ENCODE measurements at regions not wholly inside any gene's neighbourhood (a gene's known extent, or its start where the extent isn't known, plus 50 kb on each side); places are given as distances from the start of the nearest gene placed in this dataset.

DNA sequence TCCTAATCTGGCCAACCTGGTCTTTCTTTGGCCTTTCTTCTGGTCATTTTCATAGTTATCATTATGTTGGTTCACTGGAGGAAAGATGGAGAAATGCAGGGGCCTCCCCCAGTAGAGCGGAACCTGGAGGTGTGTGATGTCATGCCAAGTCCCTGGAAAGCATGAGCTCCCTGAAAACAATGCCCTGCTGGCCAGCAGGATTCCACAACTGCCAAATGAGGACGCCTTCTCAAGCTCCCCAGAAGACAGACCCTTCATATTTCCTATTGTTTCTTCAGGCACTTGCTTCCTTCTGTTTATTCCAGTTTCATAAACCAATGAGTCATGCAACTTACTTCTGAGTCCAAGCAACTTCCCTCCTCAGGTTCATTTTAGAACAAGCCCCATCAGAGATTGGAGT is 339.0 kb downstream of the GATA3 start:
- TF ChIP-seq EGR1 (IDR thresholded peaks at IDR 0.05) (no peak), ZBTB7A (IDR thresholded peaks at IDR 0.05; ENCODE audit: low read depth) (no peak), CEBPB (IDR thresholded peaks at IDR 0.05) (no peak), TCF12 (IDR thresholded peaks at IDR 0.05; ENCODE audit: low read depth) (no peak), TEAD4 (IDR thresholded peaks at IDR 0.05) (no peak), TAF1 (IDR thresholded peaks at IDR 0.05; ENCODE audit: low read depth) (no peak), FOXM1 (IDR thresholded peaks at IDR 0.05; ENCODE audit: borderline replicate concordance, low read depth) (no peak), RAD21 (IDR thresholded peaks at IDR 0.05; ENCODE audit: low read depth) (no peak)
- TF ChIP-seq, protein P1, sequence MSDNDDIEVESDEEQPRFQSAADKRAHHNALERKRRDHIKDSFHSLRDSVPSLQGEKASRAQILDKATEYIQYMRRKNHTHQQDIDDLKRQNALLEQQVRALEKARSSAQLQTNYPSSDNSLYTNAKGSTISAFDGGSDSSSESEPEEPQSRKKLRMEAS (IDR thresholded peaks at IDR 0.05), result no peak

DNA sequence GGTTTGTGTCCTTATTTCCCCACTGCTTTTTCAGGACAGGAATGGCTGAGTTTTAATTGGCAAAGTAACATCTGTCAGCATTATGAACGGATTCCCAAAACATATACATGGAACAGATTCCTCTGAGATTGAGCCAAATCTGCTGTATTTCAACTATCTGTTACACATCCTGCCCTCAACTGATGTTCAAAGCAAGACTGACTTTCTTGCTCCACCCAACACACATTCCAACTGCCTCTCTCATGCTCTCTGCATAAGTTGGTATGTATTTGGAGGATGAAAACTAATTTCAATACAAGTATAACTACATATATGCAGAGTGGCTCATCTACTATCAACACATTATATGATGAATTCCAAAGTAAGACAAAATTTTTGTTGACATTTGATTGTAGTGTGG is 342.2 kb downstream of the GATA3 start:
- TF ChIP-seq NFIC (IDR thresholded peaks at IDR 0.05) (no peak), YY1 (IDR thresholded peaks at IDR 0.05; ENCODE audit: low read depth) (no peak), CEBPB (IDR thresholded peaks at IDR 0.05) (no peak), TAF1 (IDR thresholded peaks at IDR 0.05; ENCODE audit: low read depth) (no peak), USF1 (IDR thresholded peaks at IDR 0.05) (no peak), EGR1 (IDR thresholded peaks at IDR 0.05) (no peak), EP300 (IDR thresholded peaks at IDR 0.05; ENCODE audit: borderline replicate concordance) (no peak), TCF12 (IDR thresholded peaks at IDR 0.05; ENCODE audit: low read depth) (no peak), CREB1 (IDR thresholded peaks at IDR 0.05; ENCODE audit: low read depth) (no peak), FOXM1 (IDR thresholded peaks at IDR 0.05; ENCODE audit: borderline replicate concordance, low read depth) (no peak), RAD21 (IDR thresholded peaks at IDR 0.05; ENCODE audit: low read depth) (no peak), TEAD4 (IDR thresholded peaks at IDR 0.05) (no peak), ZBTB7A (IDR thresholded peaks at IDR 0.05; ENCODE audit: low read depth) (no peak)
- TF ChIP-seq, protein P2, sequence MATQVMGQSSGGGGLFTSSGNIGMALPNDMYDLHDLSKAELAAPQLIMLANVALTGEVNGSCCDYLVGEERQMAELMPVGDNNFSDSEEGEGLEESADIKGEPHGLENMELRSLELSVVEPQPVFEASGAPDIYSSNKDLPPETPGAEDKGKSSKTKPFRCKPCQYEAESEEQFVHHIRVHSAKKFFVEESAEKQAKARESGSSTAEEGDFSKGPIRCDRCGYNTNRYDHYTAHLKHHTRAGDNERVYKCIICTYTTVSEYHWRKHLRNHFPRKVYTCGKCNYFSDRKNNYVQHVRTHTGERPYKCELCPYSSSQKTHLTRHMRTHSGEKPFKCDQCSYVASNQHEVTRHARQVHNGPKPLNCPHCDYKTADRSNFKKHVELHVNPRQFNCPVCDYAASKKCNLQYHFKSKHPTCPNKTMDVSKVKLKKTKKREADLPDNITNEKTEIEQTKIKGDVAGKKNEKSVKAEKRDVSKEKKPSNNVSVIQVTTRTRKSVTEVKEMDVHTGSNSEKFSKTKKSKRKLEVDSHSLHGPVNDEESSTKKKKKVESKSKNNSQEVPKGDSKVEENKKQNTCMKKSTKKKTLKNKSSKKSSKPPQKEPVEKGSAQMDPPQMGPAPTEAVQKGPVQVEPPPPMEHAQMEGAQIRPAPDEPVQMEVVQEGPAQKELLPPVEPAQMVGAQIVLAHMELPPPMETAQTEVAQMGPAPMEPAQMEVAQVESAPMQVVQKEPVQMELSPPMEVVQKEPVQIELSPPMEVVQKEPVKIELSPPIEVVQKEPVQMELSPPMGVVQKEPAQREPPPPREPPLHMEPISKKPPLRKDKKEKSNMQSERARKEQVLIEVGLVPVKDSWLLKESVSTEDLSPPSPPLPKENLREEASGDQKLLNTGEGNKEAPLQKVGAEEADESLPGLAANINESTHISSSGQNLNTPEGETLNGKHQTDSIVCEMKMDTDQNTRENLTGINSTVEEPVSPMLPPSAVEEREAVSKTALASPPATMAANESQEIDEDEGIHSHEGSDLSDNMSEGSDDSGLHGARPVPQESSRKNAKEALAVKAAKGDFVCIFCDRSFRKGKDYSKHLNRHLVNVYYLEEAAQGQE (IDR thresholded peaks at IDR 0.05; ENCODE audit: low read depth), result no peak
- TF ChIP-seq, protein P1 (IDR thresholded peaks at IDR 0.05), result no peak

DNA sequence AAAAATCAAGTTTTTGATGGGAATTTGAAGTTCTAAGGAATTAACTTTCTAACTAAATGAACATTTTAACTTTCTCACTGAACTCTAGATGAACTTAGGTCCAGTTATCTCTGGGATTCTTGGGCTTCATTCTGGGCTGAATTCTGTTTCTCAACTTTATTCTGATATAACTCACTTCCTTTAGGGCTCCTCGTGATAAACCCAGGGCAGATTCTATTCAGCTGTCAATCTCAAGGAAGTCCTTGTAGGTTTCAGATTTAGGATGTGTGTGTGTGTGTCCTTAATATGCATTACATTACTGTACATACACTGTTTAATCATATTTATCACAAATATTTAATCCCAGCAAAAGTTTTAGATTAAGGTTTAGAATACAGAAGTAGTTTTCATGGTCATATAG is 344.3 kb downstream of the GATA3 start:
- TF ChIP-seq, protein P1 (IDR thresholded peaks at IDR 0.05), result no peak
- TF ChIP-seq TAF1 (IDR thresholded peaks at IDR 0.05; ENCODE audit: low read depth) (no peak), TEAD4 (IDR thresholded peaks at IDR 0.05) (no peak), USF1 (IDR thresholded peaks at IDR 0.05) (no peak), EGR1 (IDR thresholded peaks at IDR 0.05) (no peak), TCF12 (IDR thresholded peaks at IDR 0.05; ENCODE audit: low read depth) (no peak)

DNA sequence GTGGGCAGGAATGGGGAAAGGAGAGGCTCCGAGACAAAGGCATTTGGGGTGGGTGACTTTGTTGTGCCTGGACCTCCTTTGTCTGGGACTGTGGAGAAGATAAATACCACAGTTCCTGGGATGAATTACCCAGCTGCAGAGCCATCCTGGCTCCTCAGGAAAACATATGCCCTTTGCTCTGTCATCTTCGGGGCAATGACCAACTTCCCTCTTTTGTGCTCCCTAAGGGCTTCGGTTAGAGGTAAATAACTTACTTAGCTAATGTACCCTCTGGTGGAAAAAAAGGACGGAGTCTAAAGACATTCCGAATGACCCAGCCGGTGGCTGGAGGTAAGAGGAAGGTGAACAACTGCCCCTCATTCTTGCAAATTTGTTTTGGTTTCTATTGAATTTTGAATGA is 345.7 kb downstream of the GATA3 start:
- TF ChIP-seq NFIC (IDR thresholded peaks at IDR 0.05) (no peak), TEAD4 (IDR thresholded peaks at IDR 0.05) (no peak), CEBPB (IDR thresholded peaks at IDR 0.05) (no peak), RAD21 (IDR thresholded peaks at IDR 0.05; ENCODE audit: low read depth) (no peak), ZBTB7A (IDR thresholded peaks at IDR 0.05; ENCODE audit: low read depth) (no peak), CREB1 (IDR thresholded peaks at IDR 0.05; ENCODE audit: low read depth) (no peak), TAF1 (IDR thresholded peaks at IDR 0.05; ENCODE audit: low read depth) (no peak), EGR1 (IDR thresholded peaks at IDR 0.05) (no peak), FOXM1 (IDR thresholded peaks at IDR 0.05; ENCODE audit: borderline replicate concordance, low read depth) (no peak), EP300 (IDR thresholded peaks at IDR 0.05; ENCODE audit: borderline replicate concordance) (no peak), YY1 (IDR thresholded peaks at IDR 0.05; ENCODE audit: low read depth) (no peak), TCF12 (IDR thresholded peaks at IDR 0.05; ENCODE audit: low read depth) (no peak), USF1 (IDR thresholded peaks at IDR 0.05) (no peak)
- TF ChIP-seq, protein P2 (IDR thresholded peaks at IDR 0.05; ENCODE audit: low read depth), result no peak
- TF ChIP-seq, protein P1 (IDR thresholded peaks at IDR 0.05), result no peak

GRCh38 chr10:8400892-8401291 is 346.4 kb downstream of the GATA3 start:
- TF ChIP-seq EP300 (IDR thresholded peaks at IDR 0.05; ENCODE audit: borderline replicate concordance) (no peak), TCF12 (IDR thresholded peaks at IDR 0.05; ENCODE audit: low read depth) (no peak), FOXM1 (IDR thresholded peaks at IDR 0.05; ENCODE audit: borderline replicate concordance, low read depth) (no peak)
